AG09319 (cell line): ENCODE measurements at regions not wholly inside any gene's neighbourhood (a gene's known extent, or its start where the extent isn't known, plus 50 kb on each side); places are given as distances from the start of the nearest gene placed in this dataset.

Experiments
- DNase-seq: peaks from one replicate; pipeline ENCODE4 v3.0.0-alpha.2; 2010; ENCODE audit warnings: low read depth; ENCODE audit errors: extremely low read depth
- TF ChIP-seq, protein P1 (sequence below): IDR thresholded peaks from 2 replicates; pipeline ENCODE4 v1.5.1; 2011; ENCODE audit warnings: low read depth, mild to moderate bottlenecking, inconsistent platforms, low read length, moderate library complexity

DNA sequence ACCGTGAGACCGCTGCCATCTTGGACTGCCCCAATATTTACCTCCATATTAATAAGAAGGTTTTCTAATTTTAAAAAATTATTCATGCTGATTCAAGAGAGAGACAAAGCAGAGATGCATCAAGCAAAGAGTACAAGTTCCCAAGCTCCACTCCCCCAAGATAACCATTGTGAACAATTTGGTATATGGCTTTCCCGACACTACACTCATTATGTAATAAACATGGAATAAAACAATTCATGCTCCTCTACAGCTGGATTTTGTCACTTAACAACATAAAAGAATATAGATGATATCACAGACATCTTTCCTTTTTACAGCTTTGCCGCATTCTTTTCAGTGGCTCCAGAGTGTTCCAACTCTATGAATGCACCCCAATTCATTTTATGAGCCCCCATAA lies 307.6 kb downstream of the FGFR2 start:
- no peak for DNase-seq
- TF ChIP-seq, protein P1, sequence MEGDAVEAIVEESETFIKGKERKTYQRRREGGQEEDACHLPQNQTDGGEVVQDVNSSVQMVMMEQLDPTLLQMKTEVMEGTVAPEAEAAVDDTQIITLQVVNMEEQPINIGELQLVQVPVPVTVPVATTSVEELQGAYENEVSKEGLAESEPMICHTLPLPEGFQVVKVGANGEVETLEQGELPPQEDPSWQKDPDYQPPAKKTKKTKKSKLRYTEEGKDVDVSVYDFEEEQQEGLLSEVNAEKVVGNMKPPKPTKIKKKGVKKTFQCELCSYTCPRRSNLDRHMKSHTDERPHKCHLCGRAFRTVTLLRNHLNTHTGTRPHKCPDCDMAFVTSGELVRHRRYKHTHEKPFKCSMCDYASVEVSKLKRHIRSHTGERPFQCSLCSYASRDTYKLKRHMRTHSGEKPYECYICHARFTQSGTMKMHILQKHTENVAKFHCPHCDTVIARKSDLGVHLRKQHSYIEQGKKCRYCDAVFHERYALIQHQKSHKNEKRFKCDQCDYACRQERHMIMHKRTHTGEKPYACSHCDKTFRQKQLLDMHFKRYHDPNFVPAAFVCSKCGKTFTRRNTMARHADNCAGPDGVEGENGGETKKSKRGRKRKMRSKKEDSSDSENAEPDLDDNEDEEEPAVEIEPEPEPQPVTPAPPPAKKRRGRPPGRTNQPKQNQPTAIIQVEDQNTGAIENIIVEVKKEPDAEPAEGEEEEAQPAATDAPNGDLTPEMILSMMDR: no peak

DNA sequence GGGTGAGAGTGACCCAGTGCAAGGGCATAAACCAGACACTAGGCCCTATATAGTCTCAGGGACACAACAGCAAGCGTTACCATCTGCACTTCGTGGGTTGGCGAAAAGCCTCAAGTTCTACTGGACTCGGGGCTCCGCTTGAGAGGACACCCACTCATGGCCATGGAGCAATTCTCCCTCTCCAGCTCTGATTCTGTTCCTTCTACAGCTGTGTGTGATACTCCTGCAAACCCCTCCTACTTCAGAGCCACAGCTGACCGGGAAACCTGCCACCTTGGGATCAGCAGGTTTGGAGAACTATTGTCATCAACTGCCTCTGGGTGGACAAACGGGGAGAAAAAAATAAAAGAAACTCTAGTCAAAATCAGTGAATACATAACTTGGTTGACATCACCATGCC lies 306.9 kb downstream of the FGFR2 start:
- TF ChIP-seq, protein P1: no peak
- DNase-seq: no peak

DNA sequence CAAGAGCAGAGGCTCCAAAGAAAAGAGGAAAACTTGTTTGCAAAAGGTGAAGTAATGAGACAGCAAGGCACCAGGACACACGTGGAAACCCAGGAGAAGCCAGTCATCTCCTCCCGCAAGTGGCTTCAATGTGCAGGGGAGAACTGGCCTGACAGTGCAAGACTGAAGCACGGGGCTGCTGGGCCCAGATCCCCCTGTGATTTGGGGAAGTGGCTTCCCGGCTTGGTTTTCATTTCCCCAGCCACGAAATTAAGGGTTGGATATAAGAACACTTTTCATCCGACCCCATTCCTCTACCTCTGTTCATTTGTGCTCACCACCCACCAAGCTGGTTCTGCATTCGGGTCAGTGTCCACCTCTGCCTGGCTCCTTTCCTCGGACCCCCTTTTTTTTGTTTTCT lies 306.4 kb downstream of the FGFR2 start:
- no peak for DNase-seq
- TF ChIP-seq, protein P1: no peak

DNA sequence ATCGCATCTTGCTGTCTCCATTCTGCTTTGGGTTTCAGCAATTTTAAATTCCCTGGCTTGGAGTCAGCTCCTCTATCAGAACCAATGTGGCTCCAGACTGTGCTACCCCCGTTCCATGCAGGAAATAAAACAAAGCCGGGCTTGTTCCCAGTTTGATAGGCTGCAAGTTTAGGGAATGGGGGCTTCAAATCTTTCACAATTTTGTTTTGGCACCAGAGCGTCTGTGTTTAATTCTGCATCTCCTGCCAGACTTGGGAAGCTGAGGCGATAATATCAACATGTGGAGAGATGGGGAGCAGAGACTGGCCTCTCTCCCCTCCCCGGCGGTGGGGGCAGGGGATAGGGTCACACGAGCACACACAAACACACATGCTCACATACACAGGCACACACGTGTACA lies 305.9 kb downstream of the FGFR2 start:
- TF ChIP-seq, protein P1: no peak
- no peak for DNase-seq

DNA sequence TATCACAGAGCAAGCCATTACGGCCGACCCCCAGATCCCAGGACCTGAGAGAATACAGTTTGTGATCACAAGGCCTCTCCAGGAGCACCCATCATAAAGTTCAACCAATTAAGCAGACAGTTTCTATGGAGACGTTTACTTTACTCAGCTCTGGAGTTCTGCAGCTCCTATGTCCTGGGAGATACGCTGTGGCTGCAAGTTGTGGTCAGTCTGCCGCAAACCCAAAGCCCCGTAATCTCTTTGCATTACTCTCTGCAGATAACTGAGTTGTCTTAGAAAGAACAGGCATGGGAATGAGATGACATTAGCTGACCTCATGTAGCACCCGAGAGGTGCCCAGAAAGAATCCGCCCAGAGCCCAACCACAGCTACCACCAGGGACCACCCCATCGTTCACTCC lies 305.1 kb downstream of the FGFR2 start:
- TF ChIP-seq, protein P1: no peak

DNA sequence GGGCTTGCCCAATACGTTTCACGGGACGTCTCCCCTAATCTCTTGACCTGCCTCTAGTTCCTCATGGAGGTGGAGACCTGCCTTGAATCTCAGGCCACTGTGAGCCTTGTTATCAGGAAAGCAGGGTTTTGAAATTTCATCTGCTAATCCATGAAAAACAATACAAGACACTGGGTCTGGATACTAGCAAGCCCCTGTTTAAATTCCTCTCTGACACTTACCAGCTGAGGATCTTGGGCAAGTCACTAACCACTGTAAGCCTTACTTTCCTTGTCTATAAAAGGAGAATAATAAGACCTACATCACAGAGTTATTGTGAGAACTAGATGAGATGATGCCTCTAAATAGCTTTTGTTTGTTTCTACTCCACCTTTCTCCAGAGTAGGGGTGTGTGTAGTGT lies 303.6 kb downstream of the FGFR2 start:
- DNase-seq: no peak
- TF ChIP-seq, protein P1: no peak

More for the DNA sequence above, 305.1 kb downstream of the FGFR2 start:
- DNase-seq: no peak

DNA sequence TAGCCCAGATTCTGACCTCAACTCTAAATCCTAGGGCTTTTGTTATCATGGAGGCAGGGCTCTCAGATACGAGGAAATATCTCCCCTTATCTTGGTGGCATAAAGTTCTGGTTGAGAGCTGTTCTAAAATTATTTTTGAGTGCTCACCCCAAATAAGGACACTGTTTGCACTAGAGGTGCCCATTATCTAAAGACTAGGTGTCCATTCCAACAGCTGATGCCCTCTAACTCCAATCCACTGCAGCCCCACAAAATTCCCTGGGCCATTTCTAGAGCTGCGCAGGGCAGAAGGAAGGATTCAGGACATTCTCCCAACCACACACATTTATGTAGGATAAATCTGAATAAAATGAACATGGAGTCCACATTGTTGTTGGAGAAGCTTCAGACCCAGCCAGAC lies 301.9 kb downstream of the FGFR2 start:
- TF ChIP-seq, protein P1: no peak
- DNase-seq: no peak
